Sciatic nerve (tissue), 2 donors: ENCODE measurements at regions not wholly inside any gene's neighbourhood (a gene's known extent, or its start where the extent isn't known, plus 50 kb on each side); places are given as distances from the start of the nearest gene placed in this dataset.

Experiments
- ATAC-seq: fragments of 200-7000 bp; cut with Tn5 transposase; one replicate; pipeline ENCODE4 v1.9.1; 2020; ENCODE audit warnings: mild to moderate bottlenecking, moderate library complexity
- DNase-seq: peaks from one replicate; pipeline ENCODE4 v3.0.0-alpha.2; 2020; ENCODE audit warnings: low spot score
- intact Hi-C: fragments of 100-400 bp; cut with DNase I; formaldehyde crosslinking; loops from one replicate; pipeline ENCODE4 v1.14.2; 2022
- donor health status: DM: no; HTN: no; CAD: no.
- donor health status: DM: no; HTN: no; CAD: no.

DNA sequence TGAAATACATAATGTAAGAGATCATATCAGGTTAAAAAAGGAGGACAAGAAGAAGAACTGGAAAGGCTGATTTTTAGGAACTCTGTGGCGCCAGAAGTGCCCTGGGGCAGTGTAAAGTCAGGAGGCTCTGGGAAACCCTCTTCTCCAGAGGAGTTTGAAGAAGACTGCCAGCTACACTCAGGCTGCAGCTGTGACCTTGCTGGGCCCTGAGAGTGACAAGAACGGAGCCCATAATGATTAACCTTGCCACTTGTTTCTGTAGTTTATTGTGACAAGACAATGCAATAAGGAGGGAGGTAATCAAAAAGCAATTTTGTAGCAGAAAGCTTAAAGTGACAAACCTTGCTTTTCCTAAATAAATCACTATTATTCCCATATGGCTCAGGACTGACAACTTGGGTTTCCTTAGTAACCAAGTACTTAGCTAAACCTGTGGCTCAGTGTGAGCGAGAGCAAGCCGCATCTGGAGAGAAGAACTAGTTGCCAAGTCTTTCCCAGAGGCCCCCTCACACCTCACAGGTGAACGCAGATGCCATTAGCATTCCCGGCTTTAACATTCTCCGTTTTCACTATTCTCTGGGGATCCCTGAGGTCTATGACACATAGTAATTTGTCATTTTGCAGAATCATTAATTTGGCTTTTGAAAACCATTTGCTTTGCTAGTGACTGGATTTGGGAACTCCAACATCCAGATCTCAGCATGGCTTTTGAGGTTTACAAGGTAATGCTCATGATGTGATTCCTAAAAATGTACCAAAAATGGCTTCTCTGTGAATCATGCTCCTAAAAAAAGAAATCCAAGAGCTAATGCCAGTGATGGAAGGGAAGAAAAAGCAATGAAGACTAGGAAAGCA lies 115.9 kb downstream of the OMA1 start:
- no peak for DNase-seq
- ATAC-seq, result no peak
- intact Hi-C loops, result no loop called here

GRCh38 chr1:58426918-58427317 lies 119.6 kb downstream of the OMA1 start:
- intact Hi-C loops, result no loop called here
- no peak for ATAC-seq
- no peak for DNase-seq

DNA sequence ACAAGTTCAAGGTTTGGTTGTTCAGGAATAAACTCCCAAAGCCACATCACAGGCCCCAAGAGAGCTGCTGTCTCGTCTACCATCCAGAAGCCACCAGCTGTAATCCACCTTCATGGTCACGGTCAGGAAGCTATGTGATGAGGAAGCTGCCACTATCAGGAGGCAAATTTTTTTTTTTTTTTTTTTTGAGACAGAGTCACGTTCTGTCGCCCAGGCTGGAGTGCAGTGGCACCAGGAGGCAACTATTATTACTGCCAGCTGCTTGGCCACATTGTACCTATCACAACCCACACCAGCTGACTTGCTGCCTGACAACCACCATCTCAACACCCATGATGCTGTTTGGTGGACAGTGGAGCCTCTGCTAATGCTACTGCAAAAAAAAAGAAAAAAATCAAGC lies 124.1 kb downstream of the OMA1 start:
- intact Hi-C loops, result no loop called here
- ATAC-seq (no peak), DNase-seq (no peak)

DNA sequence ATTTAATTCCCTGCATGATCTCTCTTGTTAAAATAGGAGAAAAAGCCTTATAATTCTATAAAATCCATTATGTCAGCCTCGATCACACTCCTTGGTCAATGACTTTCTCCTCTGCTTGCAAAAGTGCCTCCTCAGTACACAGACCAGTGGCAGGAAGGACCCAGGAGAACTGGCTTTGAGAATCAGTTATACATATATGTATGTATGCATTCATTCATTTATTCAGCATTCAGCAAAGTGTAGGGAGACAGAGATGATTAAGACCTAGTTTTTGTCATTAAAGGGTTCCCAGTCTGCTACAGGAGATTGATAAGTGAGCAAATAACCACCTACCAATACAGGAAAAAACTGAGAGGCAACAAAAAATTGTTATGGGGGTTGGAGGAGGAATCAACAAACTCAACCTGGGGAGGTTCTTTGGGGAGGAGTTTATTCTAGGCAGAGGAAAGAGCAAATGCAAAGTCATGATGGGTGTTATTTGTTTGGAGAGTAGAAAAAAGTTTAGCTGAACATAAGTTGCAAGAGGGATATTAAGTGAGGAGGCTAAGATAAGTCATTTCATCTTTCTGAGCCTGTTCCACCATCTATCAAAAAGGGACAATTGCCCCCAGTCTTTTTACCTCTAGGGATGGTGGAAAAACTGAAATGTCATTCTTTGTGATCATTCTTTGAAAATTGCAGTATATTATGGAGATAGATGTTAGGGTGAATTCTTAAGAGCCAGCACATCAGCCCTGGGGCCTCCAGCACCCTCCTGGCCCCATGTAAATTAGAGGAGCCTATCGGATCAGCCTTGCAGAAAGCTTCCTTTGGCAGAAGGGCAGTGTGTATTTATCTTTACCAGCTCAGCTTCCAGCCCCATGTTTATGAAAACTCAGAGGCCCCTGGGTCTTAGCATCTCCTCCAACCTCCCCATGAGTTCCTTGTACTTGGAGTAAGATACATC lies 128.0 kb downstream of the OMA1 start:
- ATAC-seq (no peak), DNase-seq (no peak)
- intact Hi-C loops, result no loop called here

- intact Hi-C loops, result no loop called here
- no peak for DNase-seq
- ATAC-seq, result no peak
These were observed 134.4 kb downstream of the OMA1 start for GRCh38 chr1:58412071-58412580.

DNA sequence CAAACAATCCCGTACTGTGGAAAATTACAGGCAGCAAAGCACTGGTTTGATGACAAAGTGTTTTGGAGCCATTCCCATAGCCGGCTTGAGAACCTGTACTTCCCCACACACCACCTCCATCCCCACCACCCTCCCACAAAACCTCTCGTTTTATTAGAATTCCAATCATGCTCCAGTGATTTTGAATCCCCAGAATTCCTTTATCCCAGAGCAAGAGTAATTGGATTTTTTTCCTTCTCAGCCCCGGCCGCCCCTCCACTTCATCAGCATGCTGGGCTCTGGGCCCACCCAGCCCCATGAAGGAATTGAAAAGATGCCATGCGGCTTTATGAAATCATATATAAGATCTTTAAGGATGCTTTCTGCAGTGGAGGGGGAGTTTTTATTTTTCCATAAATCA lies 136.6 kb downstream of the OMA1 start:
- intact Hi-C loops, result no loop called here
- DNase-seq, result no peak
- no peak for ATAC-seq

DNA sequence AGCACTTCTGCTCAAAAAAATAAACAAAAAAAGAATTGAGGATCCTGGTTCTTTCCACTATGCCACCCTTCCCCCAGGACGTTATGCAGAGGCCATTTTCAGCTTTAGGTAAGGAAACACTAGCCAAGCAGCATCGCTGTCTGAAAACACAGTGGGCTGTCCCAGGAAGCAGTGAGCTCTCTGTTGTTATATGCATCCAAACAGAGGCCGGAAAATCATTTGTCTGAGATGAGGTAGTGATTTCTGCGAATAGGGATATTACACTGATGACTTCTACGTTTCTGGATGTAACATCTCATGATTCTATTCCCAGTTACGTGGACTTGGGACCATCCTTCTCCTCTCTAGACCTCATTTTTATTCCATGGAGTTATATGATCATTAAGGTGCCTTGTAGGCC lies 137.2 kb downstream of the OMA1 start:
- no peak for ATAC-seq
- no peak for DNase-seq
- intact Hi-C loops, result no loop called here

- ATAC-seq, result no peak
- no peak for DNase-seq
- intact Hi-C loops, result no loop called here
These were observed 140.0 kb downstream of the OMA1 start for GRCh38 chr1:58406301-58407071.

GRCh38 chr1:58405660-58406059 lies 140.9 kb downstream of the OMA1 start:
- no peak for DNase-seq
- intact Hi-C loops, result no loop called here
- no peak for ATAC-seq

GRCh38 chr1:58403894-58404293 lies 142.6 kb downstream of the OMA1 start:
- DNase-seq (no peak), ATAC-seq (no peak)
- intact Hi-C loops, result no loop called here

- DNase-seq, result no peak
- intact Hi-C loops, result no loop called here
- no peak for ATAC-seq
These were observed 144.1 kb downstream of the OMA1 start for GRCh38 chr1:58402444-58402843.

DNA sequence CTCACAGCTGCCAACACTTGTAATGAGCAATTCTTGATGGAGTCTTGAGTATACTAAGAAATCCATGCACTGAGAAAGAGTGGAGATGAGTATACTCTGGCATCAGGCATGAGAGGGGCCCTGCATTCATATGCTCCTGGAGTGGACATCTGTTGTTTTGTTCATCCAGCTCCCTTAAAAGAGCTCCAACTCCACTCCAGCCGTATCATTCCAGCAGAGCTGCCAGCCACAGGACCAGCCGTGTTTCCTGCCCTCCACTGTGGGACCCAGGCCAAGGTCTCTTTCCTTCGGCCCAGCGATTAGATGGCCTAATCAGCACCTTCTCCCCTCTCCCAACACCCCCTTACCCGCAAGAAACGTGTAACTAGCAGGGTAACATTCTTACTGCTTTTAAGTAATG lies 144.5 kb downstream of the OMA1 start:
- no peak for ATAC-seq
- intact Hi-C loops, result no loop called here
- DNase-seq, result no peak

DNA sequence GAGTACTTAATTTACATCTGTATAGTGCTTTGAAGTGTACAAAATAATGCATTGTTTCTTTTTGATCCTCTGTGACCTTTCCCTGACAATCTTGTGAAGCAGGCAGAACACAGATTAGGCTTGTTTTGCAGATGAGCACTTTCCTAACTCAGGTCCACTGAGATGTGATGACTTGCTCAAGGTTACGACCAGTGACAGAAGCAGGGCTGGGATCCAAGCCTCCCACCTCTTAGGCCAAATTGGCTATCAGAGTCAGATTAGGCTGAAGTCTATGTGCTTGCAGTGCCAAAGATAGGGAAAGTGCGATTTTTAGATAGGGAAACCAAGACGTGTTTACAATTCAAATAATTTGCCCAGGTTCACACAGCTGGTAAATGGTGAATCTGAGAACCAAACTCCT lies 147.3 kb downstream of the OMA1 start:
- ATAC-seq (no peak), DNase-seq (no peak)
- intact Hi-C loops, result no loop called here

DNA sequence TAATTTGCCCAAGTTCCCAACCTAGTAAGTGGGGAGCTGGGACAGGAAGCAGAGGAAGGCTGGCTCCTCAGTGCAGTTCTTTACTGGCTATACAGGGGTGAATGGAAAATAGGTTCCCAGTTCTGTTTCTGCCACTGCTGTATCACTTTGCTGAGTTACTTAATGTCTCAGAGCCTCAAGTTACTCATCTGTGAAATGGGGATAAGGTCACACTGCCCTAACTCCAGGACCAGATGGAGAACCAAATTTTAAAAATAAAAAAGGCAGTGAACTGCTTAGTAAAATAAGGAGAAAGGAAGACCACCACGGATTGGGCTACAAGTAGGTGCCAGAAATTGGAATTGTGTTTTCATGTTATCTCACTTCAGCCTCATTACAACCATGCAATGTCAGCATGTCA lies 147.8 kb downstream of the OMA1 start:
- intact Hi-C loops, result no loop called here
- DNase-seq (no peak), ATAC-seq (no peak)

GRCh38 chr1:58397187-58397820 lies 149.2 kb downstream of the OMA1 start:
- ATAC-seq (no peak), DNase-seq (no peak)
- intact Hi-C loops, result no loop called here

DNA sequence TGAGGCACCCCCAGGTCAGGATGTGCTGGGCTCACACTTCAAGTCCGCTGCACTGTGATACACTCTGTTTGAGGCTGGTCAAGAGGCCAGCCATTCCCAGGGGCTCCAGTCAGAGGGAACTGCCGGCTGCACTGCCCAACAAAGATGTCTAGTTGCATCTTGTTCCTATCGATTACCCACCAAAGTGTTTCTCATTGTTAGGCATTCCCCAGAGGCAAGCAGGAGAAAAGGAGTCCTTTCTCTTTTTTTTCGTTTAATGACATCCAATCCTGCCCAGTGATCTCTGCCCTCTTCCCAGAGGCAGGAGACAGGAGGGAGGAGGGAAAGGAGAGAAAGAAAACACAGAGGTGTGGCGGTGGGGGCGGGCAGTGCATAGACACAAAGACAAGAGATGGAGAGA lies 150.4 kb downstream of the OMA1 start:
- no peak for DNase-seq
- intact Hi-C loops, result no loop called here
- no peak for ATAC-seq

- DNase-seq (no peak), ATAC-seq (no peak)
- intact Hi-C loops, result no loop called here
These were observed 151.2 kb downstream of the OMA1 start for GRCh38 chr1:58395355-58395754.

- ATAC-seq (no peak), DNase-seq (no peak)
- intact Hi-C loops, result no loop called here
These were observed 154.4 kb downstream of the OMA1 start for GRCh38 chr1:58392083-58392482.

- no peak for ATAC-seq
- intact Hi-C loops, result no loop called here
- no peak for DNase-seq
These were observed 155.0 kb downstream of the OMA1 start for GRCh38 chr1:58391514-58391913.
